K562 (cell line): ENCODE measurements at regions not wholly inside any gene's neighbourhood (a gene's known extent, or its start where the extent isn't known, plus 50 kb on each side); places are given as distances from the start of the nearest gene placed in this dataset.

ENCODE experiments used
- ARID3A ChIP-seq: IDR thresholded peaks from 2 replicates; pipeline ENCODE4 v1.6.1; 2012; ENCODE audit warnings: low read depth, low read length, improper control_type of control experiment, borderline replicate concordance
- DNMT1 ChIP-seq: fragments of 450-650 bp; IDR thresholded peaks from 2 replicates; pipeline ENCODE4 v1.6.1; 2016; ENCODE audit warnings: antibody characterized with exemption, mild to moderate bottlenecking
- FOS ChIP-seq: IDR thresholded peaks from 3 replicates; pipeline ENCODE4 v1.6.1; 2011; ENCODE audit not compliant: insufficient read length; ENCODE audit errors: extremely low read depth
- MCM7 ChIP-seq, 2 experiments: fragments of 450-650 bp; IDR thresholded peaks; 2 replicates each; pipeline ENCODE4 v1.6.1; 2016 to 2018
- NONO ChIP-seq, 2 experiments: fragments of 200-400 bp in 1 of 2; fragments of 450-650 bp in 1 of 2; formaldehyde crosslinking in 1 of 2; IDR thresholded peaks; 2 replicates each; pipeline ENCODE4 v1.6.1; 2017; ENCODE audit warnings: low read depth in 2 of 2, mild to moderate bottlenecking in 2 of 2, moderate library complexity in 2 of 2, low read length in 1 of 2
- RBM14 ChIP-seq: fragments of 200-400 bp; formaldehyde crosslinking; IDR thresholded peaks from 2 replicates; pipeline ENCODE4 v1.6.1; 2018; ENCODE audit warnings: low read depth, mild to moderate bottlenecking, low read length, moderate library complexity, borderline replicate concordance; ENCODE audit not compliant: insufficient read depth
- TRIM24 ChIP-seq, 2 experiments: fragments of 450-650 bp; IDR thresholded peaks; 2 replicates each; pipeline ENCODE4 v1.6.1; 2016
- USF1 ChIP-seq: sonication (generic); formaldehyde crosslinking; IDR thresholded peaks from 2 replicates; pipeline ENCODE4 v1.9.0; 2022; ENCODE audit warnings: mild to moderate bottlenecking, missing genetic modification reagents
- ZBTB17 ChIP-seq: fragments of 450-650 bp; formaldehyde crosslinking; IDR thresholded peaks from 2 replicates; pipeline ENCODE4 v1.4.0; 2020; ENCODE audit warnings: mild to moderate bottlenecking
- ZBTB49 ChIP-seq: sonication (generic); formaldehyde crosslinking; IDR thresholded peaks from 2 replicates; pipeline ENCODE4 v1.8.0; 2022; ENCODE audit warnings: missing genetic modification reagents, mild to moderate bottlenecking, borderline replicate concordance
- ZNF232 ChIP-seq: sonication (generic); formaldehyde crosslinking; IDR thresholded peaks from 2 replicates; pipeline ENCODE4 v1.8.0; 2022; ENCODE audit warnings: mild to moderate bottlenecking, missing genetic modification reagents
- ZNF263 ChIP-seq: sonication (generic); formaldehyde crosslinking; IDR thresholded peaks from 2 replicates; pipeline ENCODE4 v1.8.0; 2022; ENCODE audit warnings: mild to moderate bottlenecking, missing genetic modification reagents, borderline replicate concordance
- ZNF592 ChIP-seq: fragments of 450-650 bp; IDR thresholded peaks from 2 replicates; pipeline ENCODE4 v1.6.1; 2017; ENCODE audit warnings: antibody characterized with exemption, mild to moderate bottlenecking

- TF ChIP-seq ZNF592, result no peak
- TF ChIP-seq DNMT1, result no peak
- no peak for TF ChIP-seq ZNF232 (CRISPR knock-in tag)
- TF ChIP-seq ZNF263 (CRISPR knock-in tag), result no peak
- no peak for TF ChIP-seq ARID3A
- no peak for TF ChIP-seq TRIM24 (IDR thresholded peaks at IDR 0.05)
- TF ChIP-seq USF1 (CRISPR knock-in tag), result no peak
- TF ChIP-seq MCM7 (IDR thresholded peaks at IDR 0.05), result no peak
- no peak for TF ChIP-seq ZBTB49
- no peak for TF ChIP-seq ZBTB17 (CRISPR knock-in tag)
- TF ChIP-seq FOS, result no peak
- no peak for TF ChIP-seq RBM14
- TF ChIP-seq NONO (IDR thresholded peaks at IDR 0.05; ENCODE audit: low read depth in 2 of 2, low read length in 1 of 2), result no peak
Measured at GRCh38 chr5:1726956-1727355, 72.7 kb downstream of the MRPL36 start (continued).
